HG02571 (cell line): ENCODE measurements at regions not wholly inside any gene's neighbourhood (a gene's known extent, or its start where the extent isn't known, plus 50 kb on each side); places are given as distances from the start of the nearest gene placed in this dataset.
"Not testable (repeated sequence)": the region's sequence is repeated elsewhere in the genome, so short reads cannot be mapped to it uniquely, and the experiment has no call there.

Experiments used
- ATAC-seq: cut with Tn5 transposase; IDR thresholded peaks from one replicate; pipeline ENCODE4 v1.9.1; 2021; ENCODE audit warnings: mild to moderate bottlenecking, moderate library complexity; ENCODE audit not compliant: unreplicated experiment

GRCh38 chr18:10240973-10241372, 213.5 kb upstream of the APCDD1 start:
- ATAC-seq = no peak

- ATAC-seq = no peak
These were observed 212.9 kb upstream of the APCDD1 start for GRCh38 chr18:10241579-10241978.

GRCh38 chr18:10242936-10243680, 211.3 kb upstream of the APCDD1 start:
- no peak for ATAC-seq

- ATAC-seq = no peak
These were observed 210.1 kb upstream of the APCDD1 start for GRCh38 chr18:10244341-10244740.

GRCh38 chr18:10245031-10245845, 209.2 kb upstream of the APCDD1 start:
- no peak for ATAC-seq

GRCh38 chr18:10245846-10246175, 208.6 kb upstream of the APCDD1 start:
- no peak for ATAC-seq

GRCh38 chr18:10247021-10247741, 207.3 kb upstream of the APCDD1 start:
- ATAC-seq = no peak

- no peak for ATAC-seq
These were observed 206.7 kb upstream of the APCDD1 start for GRCh38 chr18:10247742-10248082.

GRCh38 chr18:10248738-10249137, 205.7 kb upstream of the APCDD1 start:
- no peak for ATAC-seq

GRCh38 chr18:10249270-10249669, 205.2 kb upstream of the APCDD1 start:
- ATAC-seq = no peak

- no peak for ATAC-seq
These were observed 204.6 kb upstream of the APCDD1 start for GRCh38 chr18:10249801-10250200.

GRCh38 chr18:10252494-10252893, 201.9 kb upstream of the APCDD1 start:
- no peak for ATAC-seq

GRCh38 chr18:10252952-10253705, 201.3 kb upstream of the APCDD1 start:
- no peak for ATAC-seq

- ATAC-seq = not testable (repeated sequence)
These were observed 198.2 kb upstream of the APCDD1 start for GRCh38 chr18:10256276-10256675.

- ATAC-seq = no peak
These were observed 195.5 kb upstream of the APCDD1 start for GRCh38 chr18:10258836-10259474.

GRCh38 chr18:10259901-10260300, 194.5 kb upstream of the APCDD1 start:
- ATAC-seq = no peak

GRCh38 chr18:10261344-10262276, 192.8 kb upstream of the APCDD1 start:
- ATAC-seq = no peak

- no peak for ATAC-seq
These were observed 191.9 kb upstream of the APCDD1 start for GRCh38 chr18:10262566-10262965.

GRCh38 chr18:10264260-10264659, 190.2 kb upstream of the APCDD1 start:
- ATAC-seq = no peak
